NOMO-1 treated with dmso at 0.1 percent for 144 hours (cell line): ENCODE measurements at regions not wholly inside any gene's neighbourhood (a gene's known extent, or its start where the extent isn't known, plus 50 kb on each side); places are given as distances from the start of the nearest gene placed in this dataset.

ENCODE experiments used
- DNase-seq: peaks from one replicate; lab custom pipeline; 2025; ENCODE audit not compliant: unreplicated experiment; lab: John Stamatoyannopoulos, UW

DNA sequence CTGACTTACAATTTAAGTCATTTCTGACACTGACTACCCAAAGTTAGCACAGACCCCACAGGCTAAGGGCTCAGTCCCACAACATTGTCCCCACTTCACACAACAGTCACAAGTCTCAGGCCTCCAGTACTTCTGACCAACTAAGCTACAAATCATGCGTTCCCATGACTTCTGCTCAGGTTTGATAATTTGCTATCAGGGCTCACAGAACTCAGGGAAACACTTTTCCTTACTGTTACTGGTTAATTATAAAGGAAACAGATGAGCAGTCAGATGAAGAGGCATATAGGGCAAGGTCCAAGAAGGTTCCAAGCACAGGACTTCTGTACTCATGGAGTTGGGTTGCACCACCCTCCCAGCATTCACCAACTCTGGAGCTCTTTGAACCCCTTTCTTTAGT is 151.2 kb upstream of the TNR start:
- no peak for DNase-seq

DNA sequence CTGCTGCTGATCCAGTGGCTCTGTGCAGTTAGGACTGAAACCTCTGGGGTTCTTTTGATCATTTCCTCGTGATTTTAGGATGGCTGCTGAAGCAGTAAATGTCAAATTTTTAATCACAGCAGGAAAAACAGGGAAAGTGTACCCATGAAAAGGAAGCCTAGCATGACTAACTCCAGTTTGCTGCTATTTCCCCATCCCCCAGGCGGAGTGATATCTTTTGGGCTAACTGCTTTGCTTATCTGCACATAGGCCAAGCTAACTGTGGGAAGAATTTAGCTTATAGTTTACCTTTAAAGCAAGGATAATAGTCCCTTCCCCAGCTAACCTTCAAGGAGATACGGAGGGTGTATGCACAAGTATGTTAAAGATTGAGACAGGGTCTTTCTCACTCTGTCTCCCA is 149.8 kb upstream of the TNR start:
- no peak for DNase-seq

DNA sequence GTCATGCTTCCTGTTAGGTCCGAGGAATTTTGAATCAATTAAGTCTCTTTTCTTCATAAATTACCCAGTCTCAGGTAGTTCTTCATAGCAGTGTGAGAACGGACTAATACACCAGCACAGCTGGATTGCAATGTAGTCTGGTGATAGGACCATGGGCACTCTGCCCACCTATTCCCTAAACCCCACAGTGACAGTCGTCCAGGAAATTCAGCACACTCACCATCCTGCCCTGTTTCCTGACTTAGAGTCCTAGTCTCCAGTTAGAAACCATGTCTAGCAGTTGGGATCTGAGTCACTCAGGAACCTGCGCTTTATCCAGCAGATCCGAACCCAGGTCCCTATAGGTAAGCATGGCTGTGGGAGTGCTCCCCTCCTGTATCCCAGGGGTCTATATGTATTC is 149.3 kb upstream of the TNR start:
- DNase-seq, result no peak

DNA sequence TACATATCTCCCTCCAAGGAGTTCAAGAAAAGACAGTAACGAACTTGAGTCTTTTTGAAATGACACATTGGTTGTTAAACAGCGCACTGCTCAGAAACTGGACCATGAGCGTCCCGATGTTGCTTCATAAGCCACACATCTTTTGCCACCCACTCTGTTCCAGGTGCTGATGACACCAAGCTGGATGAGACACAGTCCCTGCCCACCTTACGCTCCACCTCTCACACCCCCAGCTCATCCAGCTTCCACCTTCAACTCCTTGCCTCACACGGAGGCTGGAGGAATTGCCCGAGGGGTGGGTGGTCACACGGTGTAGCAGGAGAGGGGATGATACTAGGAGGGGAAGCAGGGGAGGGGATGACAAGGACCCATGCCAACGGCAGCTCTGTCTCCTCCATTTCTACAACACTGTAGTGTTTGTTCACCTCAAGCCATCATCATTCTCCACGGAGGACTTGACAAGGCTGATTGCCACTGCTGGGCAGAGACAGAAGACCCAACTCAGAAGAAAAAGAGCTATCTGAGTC is 148.5 kb upstream of the TNR start:
- DNase-seq, result no peak

DNA sequence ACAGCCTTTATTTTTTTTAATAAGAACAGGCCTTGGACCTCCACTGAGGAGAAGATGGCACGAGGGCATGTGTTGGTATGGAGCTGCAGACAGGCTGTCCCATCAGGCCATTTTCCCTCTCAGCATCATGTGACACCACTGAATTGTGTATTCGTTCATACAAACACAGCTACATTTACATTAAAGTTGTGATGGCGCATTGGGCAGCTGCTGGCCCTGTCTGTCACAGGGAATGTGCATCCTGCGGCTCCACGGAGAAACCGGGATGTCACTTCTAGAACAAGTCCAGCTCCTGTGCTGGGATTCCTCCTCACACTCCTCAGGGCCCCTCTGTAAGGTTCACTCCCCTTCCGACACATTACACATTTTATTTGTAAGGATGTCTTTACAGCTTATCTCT is 147.6 kb upstream of the TNR start:
- no peak for DNase-seq

DNA sequence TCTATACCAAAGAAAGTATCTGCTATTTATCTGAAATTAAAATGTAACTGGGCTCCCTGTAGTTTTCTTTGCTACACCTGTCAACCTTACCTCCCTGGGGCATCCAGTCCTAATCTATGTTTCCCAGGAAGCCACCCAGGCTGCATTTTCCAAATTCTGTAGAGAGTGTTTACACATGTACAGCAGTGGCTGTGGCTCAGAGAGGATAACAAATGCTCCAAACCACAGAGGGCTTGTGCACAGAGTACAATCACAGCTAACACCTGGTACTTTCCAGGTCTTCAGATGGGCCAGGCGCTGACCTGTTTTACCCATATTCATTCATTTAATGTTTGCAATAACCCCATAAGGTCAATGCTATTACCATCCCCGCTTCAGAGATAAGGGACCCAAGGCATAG is 146.5 kb upstream of the TNR start:
- DNase-seq, result no peak

DNA sequence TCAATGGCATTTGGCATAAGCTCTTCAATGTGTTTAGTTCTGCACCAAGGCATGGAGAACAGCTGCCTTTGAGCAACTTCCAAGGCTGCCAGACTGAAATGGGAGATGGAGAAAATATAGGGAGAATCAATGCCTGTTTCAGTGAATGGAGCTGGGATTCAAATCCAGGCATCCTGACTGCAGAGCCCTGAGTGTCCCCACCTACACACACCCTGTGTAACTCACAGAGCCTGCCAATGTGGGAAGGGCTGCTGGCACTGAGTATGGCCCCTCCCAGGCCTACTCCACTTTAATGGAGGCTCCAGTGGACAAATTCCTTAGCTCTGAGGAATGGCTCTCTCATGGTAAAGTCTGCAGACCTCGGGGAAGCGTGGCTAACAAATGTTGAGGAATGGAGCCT is 145.6 kb upstream of the TNR start:
- no peak for DNase-seq

DNA sequence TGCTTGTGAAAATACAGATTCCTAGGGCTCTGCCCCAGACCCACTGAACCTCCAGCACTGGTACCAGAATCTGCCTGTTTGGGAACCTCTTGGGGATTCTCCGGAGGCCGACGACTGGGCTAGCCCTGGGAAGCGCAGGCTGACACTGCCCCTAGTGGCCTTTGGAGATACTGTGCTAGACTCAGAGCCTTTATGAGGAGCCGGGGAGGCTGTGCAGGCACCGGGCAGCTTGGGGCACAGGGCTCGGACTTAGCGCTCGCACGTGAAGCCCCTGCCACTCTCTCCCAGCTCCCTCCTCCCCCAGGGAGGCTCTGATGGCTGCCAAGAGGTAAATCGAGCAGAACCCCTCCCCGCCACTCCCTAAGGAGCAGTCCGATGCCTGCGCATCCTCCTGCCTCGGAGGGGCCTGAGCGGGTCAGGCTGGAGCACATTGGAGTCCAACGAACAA is 144.6 kb upstream of the TNR start:
- no peak for DNase-seq

DNA sequence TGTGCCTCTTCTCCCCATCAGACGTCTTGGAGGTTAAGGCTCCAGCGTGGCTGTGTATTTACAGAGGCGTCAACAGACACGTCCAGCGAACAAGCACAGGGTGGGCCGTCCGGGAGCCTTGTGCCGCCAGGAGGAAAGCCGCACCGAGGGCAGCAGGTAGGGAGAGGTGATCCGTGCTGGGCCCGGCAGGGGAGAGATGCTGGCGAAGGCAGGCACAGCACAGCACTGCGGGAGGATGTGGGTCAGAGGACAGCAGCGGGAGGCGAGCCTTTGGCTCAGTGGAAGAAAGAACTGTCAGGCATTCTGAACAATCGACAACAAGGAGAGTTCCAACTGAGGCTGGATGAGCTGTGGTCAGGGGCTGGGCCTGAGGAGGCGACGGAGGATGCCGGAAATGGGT is 144.1 kb upstream of the TNR start:
- no peak for DNase-seq

DNA sequence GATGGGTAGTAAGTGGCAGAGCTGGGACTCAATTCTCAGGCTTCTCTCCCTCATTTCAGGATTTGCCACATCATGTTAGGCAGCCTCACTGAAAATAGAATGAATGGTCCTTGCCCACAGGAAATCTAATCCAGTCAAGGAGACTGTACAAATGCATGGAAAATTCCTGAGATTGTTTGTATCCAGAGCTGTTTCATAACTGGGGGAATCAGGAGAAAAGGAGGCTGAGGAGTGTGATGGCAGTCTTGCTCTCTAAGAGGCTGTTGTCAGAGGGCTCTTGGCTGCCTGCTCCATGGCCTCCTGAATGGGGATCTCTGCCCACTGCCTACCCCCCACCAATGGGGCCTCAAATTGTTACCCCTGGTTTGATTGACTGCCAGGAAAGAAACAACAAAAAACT is 141.9 kb upstream of the TNR start:
- DNase-seq, result no peak

DNA sequence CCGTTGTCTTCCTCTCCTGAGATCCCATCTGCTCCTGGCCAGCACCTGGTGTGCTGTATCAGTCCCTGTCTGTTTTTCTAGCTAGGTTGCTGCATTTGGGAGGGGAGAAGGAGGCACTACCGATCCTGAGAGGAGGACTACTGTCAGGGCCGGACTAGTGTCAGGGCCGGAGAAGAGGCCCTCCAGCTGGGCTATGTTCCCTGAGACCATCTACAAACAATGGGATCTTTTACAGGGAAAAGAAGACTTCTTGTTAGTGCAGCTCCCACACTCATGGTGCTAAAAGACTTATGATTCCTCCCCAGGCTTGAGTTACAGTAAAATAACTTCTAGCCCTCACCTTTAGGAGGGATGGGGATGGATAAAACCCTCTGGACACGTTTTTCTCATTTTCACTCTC is 141.0 kb upstream of the TNR start:
- DNase-seq, result no peak

DNA sequence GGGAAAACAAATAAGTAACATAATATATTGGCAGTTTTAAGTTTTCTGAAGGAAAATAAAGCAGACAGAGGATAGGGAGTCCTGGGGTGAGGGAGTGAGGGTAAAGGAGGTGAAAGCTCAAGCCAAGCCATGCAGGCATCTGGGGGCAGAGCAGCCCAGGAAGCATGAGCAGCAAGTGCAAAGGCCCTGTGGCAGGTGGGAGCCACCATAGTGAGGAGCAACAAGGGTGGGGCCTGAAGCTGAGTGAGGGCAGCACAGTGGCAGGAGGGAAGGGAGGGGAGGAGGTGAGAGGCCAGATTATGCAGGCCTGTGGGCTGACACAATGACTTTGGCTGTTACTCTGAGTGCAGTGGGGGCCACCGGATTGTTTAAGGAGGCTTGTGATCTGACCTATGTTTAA is 138.8 kb upstream of the TNR start:
- no peak for DNase-seq

DNA sequence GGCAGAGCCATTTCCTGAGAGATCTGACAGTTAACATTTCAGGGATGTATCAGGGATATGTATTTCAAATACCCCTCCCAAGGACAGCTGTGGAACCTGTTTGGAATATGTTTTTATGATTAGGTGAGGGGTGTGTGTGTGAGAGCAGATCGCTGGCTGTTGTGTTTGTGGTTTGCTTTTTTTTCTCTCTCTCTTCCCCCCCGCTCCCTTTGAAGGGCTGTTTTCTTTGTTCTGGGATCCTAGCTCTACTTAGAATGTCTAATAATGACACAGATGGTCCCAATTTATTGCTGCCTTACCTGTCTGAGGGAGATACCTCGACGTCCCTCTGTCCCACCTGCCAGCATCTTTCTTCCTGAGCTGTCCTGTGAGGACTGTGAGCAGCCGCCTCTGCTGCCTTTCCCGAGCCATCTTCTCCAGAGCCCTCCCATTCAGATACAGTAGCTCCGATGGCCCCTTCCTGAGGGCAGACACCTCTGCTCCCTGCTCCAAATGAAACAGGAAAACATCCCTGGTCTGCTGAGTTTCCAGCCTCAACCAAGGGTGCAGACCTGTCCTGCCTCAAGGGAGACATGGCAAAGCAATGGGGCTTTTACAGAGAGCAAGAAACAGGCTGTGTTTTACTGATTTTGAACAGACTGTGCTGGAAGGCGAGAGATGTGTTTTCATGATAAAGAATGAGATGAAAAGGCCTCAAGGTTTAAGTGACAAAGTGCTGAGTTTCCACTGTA is 138.0 kb upstream of the TNR start:
- no peak for DNase-seq

DNA sequence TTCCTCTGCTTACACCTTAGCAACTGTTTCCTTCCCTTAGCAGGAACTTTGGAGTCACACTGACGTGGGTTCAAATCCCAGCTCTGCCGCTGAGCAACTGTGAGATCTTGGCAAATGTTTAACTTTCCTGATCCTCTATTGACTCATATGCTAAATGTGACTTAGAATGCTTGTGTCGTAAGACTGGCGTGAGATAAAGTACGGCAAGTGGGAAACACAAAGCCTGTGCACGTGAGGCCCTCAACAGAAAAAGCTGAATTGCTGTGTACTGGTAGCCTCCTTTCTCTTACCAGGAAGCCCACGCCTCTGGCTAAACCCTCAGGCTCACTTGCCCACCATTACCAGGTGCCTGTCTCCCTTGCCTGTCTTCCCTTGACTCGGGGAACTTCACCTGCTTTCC is 135.4 kb upstream of the TNR start:
- DNase-seq, result no peak

DNA sequence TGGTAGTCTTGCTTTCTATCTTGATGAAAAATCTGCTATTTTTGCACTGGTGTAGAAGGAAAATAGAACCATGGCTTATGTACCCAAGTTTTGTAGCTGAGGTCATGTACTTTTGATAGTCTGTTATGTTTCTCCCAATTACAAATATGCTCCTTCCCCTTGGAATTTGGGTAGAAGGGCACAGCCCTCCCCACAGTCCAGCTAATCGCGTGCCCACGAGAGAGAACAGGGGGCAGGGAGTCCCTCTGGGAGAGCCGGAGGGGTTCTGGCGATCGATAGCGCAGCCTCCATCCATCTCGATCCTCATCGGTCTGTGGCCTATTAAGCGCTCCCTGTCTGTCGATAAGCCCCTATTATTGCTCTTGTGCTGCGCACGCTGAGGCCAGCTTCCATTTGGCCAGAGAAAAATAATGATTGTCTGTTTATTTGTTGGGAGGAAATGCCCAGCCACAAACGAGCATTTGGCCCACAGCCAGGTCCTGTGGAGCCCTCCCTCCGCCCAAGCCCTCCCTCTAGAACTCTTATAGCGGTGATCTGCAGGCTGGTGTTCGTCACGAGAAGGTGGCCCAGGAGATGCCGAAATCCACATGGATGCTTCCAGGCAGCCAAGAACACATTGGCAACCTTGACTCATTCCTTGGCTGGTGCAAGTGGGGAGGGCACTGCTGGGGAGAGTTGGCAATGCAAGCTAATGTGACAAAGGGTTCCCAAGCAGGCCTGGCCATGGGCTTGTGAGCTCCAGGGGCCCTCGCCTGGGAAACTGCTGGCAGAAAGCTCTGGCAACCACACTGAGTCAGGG is 134.7 kb upstream of the TNR start:
- no peak for DNase-seq

DNA sequence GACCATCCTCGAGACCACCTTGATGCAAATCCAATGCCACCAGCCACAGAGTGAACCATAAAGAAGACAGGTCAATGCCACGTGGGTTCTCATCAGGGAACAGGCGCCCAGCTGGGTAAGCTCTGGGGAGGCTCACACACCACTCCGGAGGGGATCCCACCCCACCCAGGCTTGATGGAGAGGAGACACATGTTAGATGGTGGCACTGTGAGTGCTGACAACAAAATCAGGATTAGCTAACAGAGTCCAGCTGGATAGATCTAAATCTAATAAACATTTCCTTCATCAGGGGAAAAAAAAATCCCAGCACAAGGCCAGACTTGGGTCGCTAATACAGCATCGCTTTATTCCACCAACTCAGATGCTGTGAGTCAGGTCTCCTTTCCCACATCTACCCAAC is 132.2 kb upstream of the TNR start:
- no peak for DNase-seq

DNA sequence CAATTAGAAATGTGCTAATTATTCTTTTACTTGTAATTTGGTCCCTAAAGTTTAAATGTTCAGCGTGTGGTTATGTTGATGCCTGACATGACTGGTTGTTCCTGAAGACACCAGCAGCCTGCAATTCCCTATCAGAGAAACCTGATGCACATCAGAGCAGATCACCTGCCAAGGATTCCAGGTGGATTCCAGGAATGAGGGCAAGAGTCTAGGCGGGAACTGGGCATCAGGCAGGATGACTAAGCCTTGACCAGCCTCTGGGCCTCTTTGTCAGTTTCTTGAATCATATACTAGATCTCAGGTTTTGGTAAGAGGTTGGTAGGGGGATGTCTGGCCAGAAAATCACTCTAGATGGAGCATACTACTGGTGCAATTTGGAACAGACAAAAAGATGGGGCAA is 130.7 kb upstream of the TNR start:
- DNase-seq, result no peak

DNA sequence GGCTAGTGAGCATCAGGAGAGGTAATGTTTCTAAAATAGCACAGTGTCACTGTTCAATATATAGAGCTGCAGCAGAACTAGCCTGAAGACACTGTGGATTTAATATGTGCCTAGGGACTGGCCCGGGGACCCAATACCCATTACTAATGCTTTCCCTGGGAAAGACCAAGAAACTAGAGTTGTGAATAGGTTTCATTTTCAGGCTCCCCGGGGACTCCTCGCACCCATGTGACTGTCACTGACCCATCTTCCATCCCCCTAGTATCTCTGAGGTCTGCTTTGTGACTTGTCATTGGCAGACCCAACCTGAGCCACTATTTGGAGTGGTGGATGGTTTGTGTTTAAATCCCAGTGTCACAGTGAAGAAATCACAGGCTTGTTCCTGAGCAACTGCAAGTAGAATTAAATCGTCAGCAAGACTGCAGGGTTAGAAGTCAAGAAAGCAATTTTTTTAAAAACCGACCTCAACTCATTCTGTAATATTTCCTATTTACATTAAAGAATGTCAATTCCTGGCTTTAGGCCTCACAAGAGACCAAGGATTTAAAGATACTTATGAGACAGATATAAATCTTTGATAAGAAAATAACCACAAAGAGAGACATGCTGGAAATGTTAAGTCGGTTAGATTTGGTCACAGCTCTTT is 130.0 kb upstream of the TNR start:
- DNase-seq, result no peak

DNA sequence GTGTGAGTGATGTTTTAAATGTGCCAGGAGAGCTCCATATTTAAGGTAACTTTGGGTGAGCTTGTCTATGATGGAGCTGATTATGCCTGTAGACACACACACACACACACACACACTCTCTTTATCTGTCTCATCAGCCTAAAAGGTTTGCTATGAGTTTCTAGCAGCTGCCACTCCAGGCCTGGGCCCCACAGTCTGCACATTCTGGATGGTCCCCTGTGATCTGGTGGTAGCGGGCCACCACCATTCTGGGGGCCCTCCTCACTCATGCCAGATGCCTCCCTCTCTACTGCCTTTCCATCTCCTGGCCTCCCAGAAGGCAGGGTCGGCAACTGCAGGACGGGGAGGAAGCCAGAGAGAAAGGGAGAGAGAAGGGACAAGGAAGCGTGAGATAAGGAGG is 129.2 kb upstream of the TNR start:
- no peak for DNase-seq

DNA sequence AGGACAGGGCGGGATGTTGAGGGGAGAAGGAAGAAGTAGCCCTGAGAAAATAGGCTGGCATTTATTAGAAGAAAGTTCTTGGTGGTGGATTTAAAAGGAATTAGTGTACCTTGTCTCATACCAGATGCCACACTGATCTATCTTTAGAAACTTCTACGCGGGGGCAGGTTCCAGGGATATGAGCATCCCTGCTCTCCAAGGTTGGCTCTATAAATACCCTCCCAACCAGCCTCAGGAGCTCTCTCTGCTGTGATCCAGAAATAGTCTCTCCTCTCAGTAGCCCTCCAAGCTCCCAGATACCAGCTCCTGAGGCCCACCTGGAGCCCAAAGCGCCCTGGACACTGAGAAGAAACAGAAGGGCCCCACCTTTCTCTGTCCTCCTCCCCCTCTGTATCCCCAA is 128.3 kb upstream of the TNR start:
- DNase-seq, result no peak

DNA sequence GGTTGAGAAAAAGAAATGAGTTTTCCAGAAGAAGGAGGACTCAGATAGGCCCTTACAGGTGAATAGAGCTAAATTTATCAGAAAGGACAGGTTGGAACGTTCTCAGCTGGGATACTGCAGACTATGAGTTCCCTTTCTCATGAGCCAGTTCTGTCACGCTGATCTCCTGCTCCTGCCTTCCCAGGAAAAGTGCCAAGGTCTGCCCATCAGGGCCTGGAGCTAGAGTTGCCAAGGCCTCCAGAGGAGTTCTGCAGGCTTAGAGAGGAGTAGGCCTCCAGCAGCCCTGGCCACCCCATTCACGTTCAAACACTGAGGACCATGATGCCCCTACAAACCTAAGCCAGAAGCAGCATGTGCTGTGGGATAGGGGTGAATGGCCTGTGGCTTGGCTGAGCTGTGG is 126.8 kb upstream of the TNR start:
- DNase-seq, result no peak

DNA sequence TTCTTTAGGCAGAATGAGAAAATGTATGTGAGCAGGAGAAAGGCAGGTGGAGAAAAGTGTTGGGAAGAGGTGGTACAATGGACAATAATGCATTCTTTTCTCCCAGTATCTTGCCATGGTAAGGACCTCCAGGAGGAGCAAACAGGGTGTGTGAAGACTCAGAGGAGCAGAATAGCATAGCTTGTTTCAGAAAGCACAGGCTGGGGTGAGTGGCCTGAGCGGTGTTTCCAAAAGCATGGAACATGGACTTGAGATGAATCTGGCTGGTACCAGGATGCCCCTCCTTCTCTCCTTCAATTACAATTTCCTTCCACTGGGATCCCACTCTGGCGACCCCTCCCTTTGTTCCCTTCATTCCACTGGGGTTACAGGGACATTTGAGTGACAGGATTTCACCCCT is 123.4 kb upstream of the TNR start:
- no peak for DNase-seq
